GM04503 (cell line): ENCODE measurements at regions not wholly inside any gene's neighbourhood (a gene's known extent, or its start where the extent isn't known, plus 50 kb on each side); places are given as distances from the start of the nearest gene placed in this dataset.
"Not testable (repeated sequence)": the region's sequence is repeated elsewhere in the genome, so short reads cannot be mapped to it uniquely, and the experiment has no call there.

Experiments used
- DNase-seq: peaks from one replicate; pipeline ENCODE4 v3.0.0-alpha.2; 2012; ENCODE audit warnings: low read depth

GRCh38 chr21:20800106-20800505 lies 198.1 kb upstream of the NCAM2 start:
- no peak for DNase-seq

- DNase-seq, result no peak
These were observed 196.0 kb upstream of the NCAM2 start for GRCh38 chr21:20802201-20802600.

GRCh38 chr21:20802631-20803260 lies 195.5 kb upstream of the NCAM2 start:
- no peak for DNase-seq

- DNase-seq, result no peak
These were observed 186.5 kb upstream of the NCAM2 start for GRCh38 chr21:20811702-20812101.

- no peak for DNase-seq
These were observed 184.1 kb upstream of the NCAM2 start for GRCh38 chr21:20814090-20814489.

GRCh38 chr21:20822666-20823065 lies 175.5 kb upstream of the NCAM2 start:
- DNase-seq, result no peak

GRCh38 chr21:20852866-20853265 lies 145.3 kb upstream of the NCAM2 start:
- no peak for DNase-seq

GRCh38 chr21:20856926-20857325 lies 141.3 kb upstream of the NCAM2 start:
- no peak for DNase-seq

- no peak for DNase-seq
These were observed 124.0 kb upstream of the NCAM2 start for GRCh38 chr21:20874202-20874601.

- no peak for DNase-seq
These were observed 122.5 kb upstream of the NCAM2 start for GRCh38 chr21:20875742-20876141.

- no peak for DNase-seq
These were observed 120.2 kb upstream of the NCAM2 start for GRCh38 chr21:20877976-20878375.

- no peak for DNase-seq
These were observed 115.5 kb upstream of the NCAM2 start for GRCh38 chr21:20882462-20883407.

GRCh38 chr21:20883408-20883800 lies 114.8 kb upstream of the NCAM2 start:
- no peak for DNase-seq

- no peak for DNase-seq
These were observed 95.7 kb upstream of the NCAM2 start for GRCh38 chr21:20902511-20902910.

- no peak for DNase-seq
These were observed 95.2 kb upstream of the NCAM2 start for GRCh38 chr21:20902998-20903397.

GRCh38 chr21:20927555-20927954 lies 70.7 kb upstream of the NCAM2 start:
- not testable (repeated sequence) for DNase-seq

GRCh38 chr21:20942523-20942922 lies 55.7 kb upstream of the NCAM2 start:
- DNase-seq, result no peak

- DNase-seq, result no peak
These were observed 54.6 kb upstream of the NCAM2 start for GRCh38 chr21:20943561-20943997.

GRCh38 chr21:20944139-20944538 lies 54.1 kb upstream of the NCAM2 start:
- DNase-seq, result no peak

GRCh38 chr21:20946701-20947100 lies 51.5 kb upstream of the NCAM2 start:
- no peak for DNase-seq
